GM12878 (cell line): ENCODE measurements at regions not wholly inside any gene's neighbourhood (a gene's known extent, or its start where the extent isn't known, plus 50 kb on each side); places are given as distances from the start of the nearest gene placed in this dataset.

Source experiments
- ATAC-seq: fragments of 200-7000 bp; cut with Tn5 transposase; 3 replicates; pipeline ENCODE4 v1.9.1; 2020; ENCODE audit warnings: mild to moderate bottlenecking, moderate library complexity
- BruUV-seq: library from RNA; stranded (reverse); fragments of 400-500 nt; replicated peaks from 2 replicates; lab custom pipeline; 2021; lab: Mats Ljungman, UMichigan
- CTCF ChIA-PET: fragments of 300-600 bp; sonication (Branson Sonifier 250); formaldehyde crosslinking; extraction: SDS; loops from one replicate; lab custom pipeline; 2021; ENCODE audit warnings: inconsistent platforms; lab: Yijun Ruan, JAX
- POLR2A ChIA-PET: fragments of 350-600 bp; formaldehyde crosslinking; extraction: SDS; loops from one replicate; lab custom pipeline; 2021; ENCODE audit warnings: inconsistent platforms; lab: Charles Lee
- RAD21 ChIA-PET: fragments of 300-600 bp; sonication (Branson Sonifier 250); formaldehyde crosslinking; loops from one replicate; lab custom pipeline; 2023; ENCODE audit warnings: antibody characterized with exemption; ENCODE audit not compliant: unreplicated experiment; lab: Charles Lee
- SMC1A ChIA-PET: fragments of 300-600 bp; sonication (Branson Sonifier 250); formaldehyde crosslinking; loops from one replicate; lab custom pipeline; 2023; ENCODE audit not compliant: unreplicated experiment, uncharacterized antibody; lab: Charles Lee
- DNase-seq: peaks from one replicate; pipeline ENCODE4 v3.0.0-alpha.2; 2011; ENCODE audit warnings: low read depth, low spot score
- FAIRE-seq: peaks from 3 replicates; lab custom pipeline; 2011; peaks lifted over from hg19 to GRCh38; lab: Jason Lieb, UNC
- H2AFZ ChIP-seq: 2 replicates; pipeline ENCODE4 v1.6.0; 2011; ENCODE audit warnings: low read depth, low read length, control low read depth; ENCODE audit not compliant: control insufficient read depth
- H3K27ac ChIP-seq: 2 replicates; pipeline ENCODE4 v1.5.1; 2011; ENCODE audit warnings: control low read depth; ENCODE audit not compliant: control insufficient read depth, insufficient read depth
- H3K27me3 ChIP-seq, 2 experiments: replicated peaks in 1 of 2; 2 replicates each; pipeline versions ENCODE4 v1.6.0 to v1.6.1; 2011; ENCODE audit warnings: low read length in 1 of 2; ENCODE audit not compliant: control insufficient read depth in 2 of 2, insufficient read depth in 2 of 2
- H3K36me3 ChIP-seq, 2 experiments: 2 replicates each; pipeline ENCODE4 v1.5.1; 2011; ENCODE audit warnings: low read length in 1 of 2; ENCODE audit not compliant: control insufficient read depth in 2 of 2, insufficient read depth in 2 of 2
- H3K4me1 ChIP-seq: 2 replicates; pipeline ENCODE4 v1.6.1; 2011; ENCODE audit warnings: mild to moderate bottlenecking, low read length, moderate library complexity, mixed read lengths; ENCODE audit not compliant: control insufficient read depth, insufficient read depth
- H3K4me2 ChIP-seq: 2 replicates; pipeline ENCODE4 v1.6.0; 2011; ENCODE audit warnings: control low read depth; ENCODE audit not compliant: control insufficient read depth, insufficient read depth
- H3K4me3 ChIP-seq: fragments of 200-600 bp; sonication (generic); 2 replicates; pipeline ENCODE4 v1.5.1; 2016
- H3K79me2 ChIP-seq: 2 replicates; pipeline ENCODE4 v1.6.0; 2011; ENCODE audit warnings: low read length; ENCODE audit not compliant: control insufficient read depth, insufficient read depth
- H3K9ac ChIP-seq: 2 replicates; pipeline ENCODE4 v1.8.0; 2011; ENCODE audit warnings: low read length, control low read depth, mixed read lengths; ENCODE audit not compliant: control insufficient read depth, insufficient read depth
- H3K9me3 ChIP-seq: replicated peaks from 3 replicates; pipeline ENCODE4 v1.5.1; 2011; ENCODE audit warnings: mild to moderate bottlenecking, low read length; ENCODE audit not compliant: control insufficient read depth, insufficient read depth
- H4K20me1 ChIP-seq: 2 replicates; pipeline ENCODE4 v1.6.0; 2011; ENCODE audit not compliant: control insufficient read depth, insufficient read depth
- BCL3 ChIP-seq: IDR thresholded peaks from 2 replicates; pipeline ENCODE4 v1.6.1; 2011; ENCODE audit warnings: borderline replicate concordance, low read depth, mild to moderate bottlenecking, moderate library complexity, low read length; ENCODE audit not compliant: insufficient read depth, poor library complexity, severe bottlenecking
- BRCA1 ChIP-seq: IDR thresholded peaks from 2 replicates; pipeline ENCODE4 v1.6.1; 2011; ENCODE audit warnings: low read depth, low read length, improper control_type of control experiment
- CHD4 ChIP-seq: fragments of 200-600 bp; sonication (generic); IDR thresholded peaks from 2 replicates; pipeline ENCODE4 v1.6.1; 2016; ENCODE audit warnings: mild to moderate bottlenecking
- CREB1 ChIP-seq: IDR thresholded peaks from 2 replicates; pipeline ENCODE4 v1.6.1; 2012; ENCODE audit warnings: low read depth, mild to moderate bottlenecking, inconsistent platforms
- GATAD2B ChIP-seq: fragments of 450-650 bp; conservative IDR thresholded peaks from 2 replicates; pipeline ENCODE4 v1.6.1; 2017; ENCODE audit warnings: low read depth, mild to moderate bottlenecking, moderate library complexity
- JUND ChIP-seq: IDR thresholded peaks from 2 replicates; pipeline ENCODE4 v1.6.1; 2012; ENCODE audit warnings: low read depth, mild to moderate bottlenecking, low read length, improper control_type of control experiment, moderate library complexity
- KDM1A ChIP-seq: fragments of 200-600 bp; sonication (generic); IDR thresholded peaks from 2 replicates; pipeline ENCODE4 v1.6.1; 2016; ENCODE audit warnings: borderline replicate concordance
- SP1 ChIP-seq: IDR thresholded peaks from one replicate; pipeline ENCODE4 v1.6.1; 2011; ENCODE audit warnings: low read depth, low read length
- STAT1 ChIP-seq: fragments of 450-650 bp; conservative IDR thresholded peaks from 2 replicates; pipeline ENCODE4 v1.6.1; 2014; ENCODE audit warnings: antibody characterized with exemption, mild to moderate bottlenecking
- STAT3 ChIP-seq: IDR thresholded peaks from 2 replicates; pipeline ENCODE4 v1.6.1; 2011; ENCODE audit warnings: low read depth, low read length, improper control_type of control experiment
- WRNIP1 ChIP-seq: IDR thresholded peaks from 2 replicates; pipeline ENCODE4 v1.6.1; 2011; ENCODE audit warnings: low read depth, low read length, improper control_type of control experiment, borderline replicate concordance
- WGBS: methylation state at CpG from one replicate; pipeline ENCODE4 v1.1.6; 2016; ENCODE audit warnings: low lambda C conversion rate; ENCODE audit not compliant: insufficient replicate concordance, insufficient coverage; ENCODE audit errors: missing lambda C conversion rate; 5-methylcytosine and 5-hydroxymethylcytosine counted together
- in situ Hi-C: fragments of 300-500 bp; cut with MboI; formaldehyde crosslinking; loops from 9 replicates; pipeline ENCODE4 v1.14.3; 2018; ENCODE audit warnings: mixed read lengths
- intact Hi-C: fragments of 100-400 bp; cut with micrococcal nuclease; formaldehyde crosslinking; loops from one replicate; pipeline ENCODE4 v1.14.2; 2022; ENCODE audit not compliant: unreplicated experiment

GRCh38 chr9:105908069-105908468, 213.7 kb downstream of the TMEM38B start (continued):
- TF ChIP-seq BCL3 (no peak), STAT3 (no peak), STAT1 (no peak)
- TF ChIP-seq, all 136 proteins: peak for 0

- ChIA-PET SMC1A (no interaction called here), POLR2A (no interaction called here), RAD21 (no interaction called here), CTCF (interaction anchor here (0.5 to 1.7 kb wide), 2 partner anchors 30 to 656 kb away, joined by 3 to 5 read pairs; no protein-coding TSS in a partner anchor)
- H3K9me3 ChIP-seq, result no peaks in the 10 kb centered on the region; the same call in 2 of the 3 replicates
- no peak overlapping the region for H3K9ac ChIP-seq
- H3K79me2 ChIP-seq, result no peaks in the 10 kb centered on the region
- intact Hi-C loops (no loop called here), in situ Hi-C loops (no loop called here)
- no peak overlapping the region for H3K4me2 ChIP-seq
- no peak overlapping the region for H3K4me3 ChIP-seq
- FAIRE-seq (no peak), DNase-seq (no peak), ATAC-seq (no peak)
- WGBS, result 0% methylated on average over 5 of the region's 5 CpGs
- no TSS peak for BruUV-seq
- H2AFZ ChIP-seq, result no peak overlapping the region
- no peaks in the 10 kb centered on the region for H4K20me1 ChIP-seq
- no peaks in the 10 kb centered on the region for H3K4me1 ChIP-seq
- H3K27ac ChIP-seq, result no peak overlapping the region
- no peaks in the 10 kb centered on the region for H3K27me3 ChIP-seq
- TF ChIP-seq KDM1A (no peak), SP1 (no peak), CHD4 (no peak), JUND (no peak), GATAD2B (no peak), BRCA1 (no peak), CREB1 (no peak), WRNIP1 (no peak)
- no peaks in the 10 kb centered on the region for H3K36me3 ChIP-seq
Observed at GRCh38 chr9:105911104-105911911, 217.0 kb downstream of the TMEM38B start.
